Stimulated activated memory B cell treated with anti-CD40 and anti-IgM and Interleukin-4, amounts not matched to agents 10 μg/mL and 1 μg/mL and 100 μg/mL, for 72 hours (primary cell): ENCODE measurements at regions not wholly inside any gene's neighbourhood (a gene's known extent, or its start where the extent isn't known, plus 50 kb on each side); places are given as distances from the start of the nearest gene placed in this dataset.

Experiments
- ATAC-seq: fragments of 150-1000 bp; cut with Tn5 transposase; 2 replicates; pipeline ENCODE4 v1.10.0; 2021
- H3K27ac Mint-ChIP-seq: one replicate; pipeline ENCODE4 v1.8.0; 2022; ENCODE audit warnings: mild to moderate bottlenecking, mixed read lengths
- H3K27me3 Mint-ChIP-seq: one replicate; pipeline ENCODE4 v1.8.0; 2022; ENCODE audit warnings: mixed read lengths
- H3K36me3 Mint-ChIP-seq: one replicate; pipeline ENCODE4 v1.8.0; 2022; ENCODE audit warnings: mixed read lengths
- H3K4me1 Mint-ChIP-seq: one replicate; pipeline ENCODE4 v1.8.0; 2022; ENCODE audit warnings: mixed read lengths
- H3K4me3 Mint-ChIP-seq: one replicate; pipeline ENCODE4 v1.8.0; 2022; ENCODE audit warnings: mild to moderate bottlenecking, moderate library complexity, mixed read lengths
- H3K9me3 Mint-ChIP-seq: one replicate; pipeline ENCODE4 v1.8.0; 2022; ENCODE audit warnings: mixed read lengths

GRCh38 chr20:21033817-21034216 lies 72.3 kb downstream of the LINC00237 start:
- peaks cover 21% of the 10 kb centered on the region for H3K27me3 Mint-ChIP-seq
- H3K4me3 Mint-ChIP-seq = no peak overlapping the region
- H3K36me3 Mint-ChIP-seq = no peaks in the 10 kb centered on the region
- no peak overlapping the region for H3K27ac Mint-ChIP-seq
- no peak for ATAC-seq
- H3K4me1 Mint-ChIP-seq = no peaks in the 10 kb centered on the region
- no peaks in the 10 kb centered on the region for H3K9me3 Mint-ChIP-seq

- H3K27me3 Mint-ChIP-seq = peaks cover 21% of the 10 kb centered on the region
- no peaks in the 10 kb centered on the region for H3K36me3 Mint-ChIP-seq
- no peak for ATAC-seq
- H3K27ac Mint-ChIP-seq = no peak overlapping the region
- H3K4me3 Mint-ChIP-seq = no peak overlapping the region
- no peaks in the 10 kb centered on the region for H3K9me3 Mint-ChIP-seq
- no peaks in the 10 kb centered on the region for H3K4me1 Mint-ChIP-seq
Measured at GRCh38 chr20:21031666-21032065, 74.5 kb downstream of the LINC00237 start.

GRCh38 chr20:21029341-21029740 lies 76.8 kb downstream of the LINC00237 start:
- Mint-ChIP-seq H3K27ac (no peak overlapping the region), H3K4me3 (no peak overlapping the region), H3K9me3 (no peaks in the 10 kb centered on the region), H3K4me1 (no peaks in the 10 kb centered on the region), H3K36me3 (no peaks in the 10 kb centered on the region), H3K27me3 (peaks cover 21% of the 10 kb centered on the region)
- ATAC-seq = no peak

GRCh38 chr20:21028921-21029320 lies 77.2 kb downstream of the LINC00237 start:
- H3K36me3 Mint-ChIP-seq = no peaks in the 10 kb centered on the region
- ATAC-seq = no peak
- no peaks in the 10 kb centered on the region for H3K9me3 Mint-ChIP-seq
- no peak overlapping the region for H3K4me3 Mint-ChIP-seq
- H3K27me3 Mint-ChIP-seq = peaks cover 21% of the 10 kb centered on the region
- no peak overlapping the region for H3K27ac Mint-ChIP-seq
- H3K4me1 Mint-ChIP-seq = no peaks in the 10 kb centered on the region

- H3K27ac Mint-ChIP-seq = no peak overlapping the region
- no peaks in the 10 kb centered on the region for H3K4me1 Mint-ChIP-seq
- no peak for ATAC-seq
- no peaks in the 10 kb centered on the region for H3K9me3 Mint-ChIP-seq
- no peaks in the 10 kb centered on the region for H3K36me3 Mint-ChIP-seq
- no peak overlapping the region for H3K4me3 Mint-ChIP-seq
- peaks cover 21% of the 10 kb centered on the region for H3K27me3 Mint-ChIP-seq
Measured at GRCh38 chr20:21028436-21028835, 77.7 kb downstream of the LINC00237 start.

- Mint-ChIP-seq H3K4me1 (no peaks in the 10 kb centered on the region), H3K36me3 (no peaks in the 10 kb centered on the region), H3K27me3 (peaks cover 21% of the 10 kb centered on the region), H3K27ac (no peak overlapping the region), H3K9me3 (no peaks in the 10 kb centered on the region), H3K4me3 (no peak overlapping the region)
- ATAC-seq = no peak
Measured at GRCh38 chr20:21027569-21027968, 78.6 kb downstream of the LINC00237 start.

- H3K4me1 Mint-ChIP-seq = no peaks in the 10 kb centered on the region
- peaks cover 21% of the 10 kb centered on the region for H3K27me3 Mint-ChIP-seq
- no peaks in the 10 kb centered on the region for H3K9me3 Mint-ChIP-seq
Measured at GRCh38 chr20:21026951-21027350, 79.2 kb downstream of the LINC00237 start.

GRCh38 chr20:21024420-21024819 lies 81.7 kb downstream of the LINC00237 start:
- no peaks in the 10 kb centered on the region for H3K9me3 Mint-ChIP-seq
- H3K4me3 Mint-ChIP-seq = no peak overlapping the region
- no peak overlapping the region for H3K27ac Mint-ChIP-seq
- H3K27me3 Mint-ChIP-seq = peaks cover 24% of the 10 kb centered on the region
- ATAC-seq = no peak
- no peaks in the 10 kb centered on the region for H3K36me3 Mint-ChIP-seq
- H3K4me1 Mint-ChIP-seq = no peaks in the 10 kb centered on the region

More at GRCh38 chr20:21026951-21027350, 79.2 kb downstream of the LINC00237 start:
- Mint-ChIP-seq H3K4me3 (no peak overlapping the region), H3K27ac (no peak overlapping the region), H3K36me3 (no peaks in the 10 kb centered on the region)
- no peak for ATAC-seq

GRCh38 chr20:21022925-21023324 lies 83.2 kb downstream of the LINC00237 start:
- H3K4me1 Mint-ChIP-seq = no peaks in the 10 kb centered on the region
- peaks cover 33% of the 10 kb centered on the region for H3K27me3 Mint-ChIP-seq
- no peaks in the 10 kb centered on the region for H3K9me3 Mint-ChIP-seq
- no peak for ATAC-seq
- no peaks in the 10 kb centered on the region for H3K36me3 Mint-ChIP-seq
- H3K27ac Mint-ChIP-seq = no peak overlapping the region
- no peak overlapping the region for H3K4me3 Mint-ChIP-seq

GRCh38 chr20:21021472-21021790 lies 84.7 kb downstream of the LINC00237 start:
- Mint-ChIP-seq H3K36me3 (no peaks in the 10 kb centered on the region), H3K4me3 (no peak overlapping the region), H3K4me1 (no peaks in the 10 kb centered on the region), H3K27ac (no peak overlapping the region), H3K27me3 (peaks cover 39% of the 10 kb centered on the region), H3K9me3 (no peaks in the 10 kb centered on the region)
- ATAC-seq = no peak

- Mint-ChIP-seq H3K27me3 (peaks cover 39% of the 10 kb centered on the region), H3K36me3 (no peaks in the 10 kb centered on the region), H3K27ac (no peak overlapping the region), H3K9me3 (no peaks in the 10 kb centered on the region), H3K4me3 (no peak overlapping the region), H3K4me1 (no peaks in the 10 kb centered on the region)
- no peak for ATAC-seq
Measured at GRCh38 chr20:21020659-21021471, 85.3 kb downstream of the LINC00237 start.

GRCh38 chr20:21019814-21020658 lies 86.1 kb downstream of the LINC00237 start:
- no peak for ATAC-seq
- H3K36me3 Mint-ChIP-seq = no peaks in the 10 kb centered on the region
- H3K27ac Mint-ChIP-seq = no peak overlapping the region
- H3K27me3 Mint-ChIP-seq = peaks cover 39% of the 10 kb centered on the region
- H3K4me3 Mint-ChIP-seq = no peak overlapping the region
- no peaks in the 10 kb centered on the region for H3K9me3 Mint-ChIP-seq
- no peaks in the 10 kb centered on the region for H3K4me1 Mint-ChIP-seq

GRCh38 chr20:21019468-21019813 lies 86.7 kb downstream of the LINC00237 start:
- Mint-ChIP-seq H3K27me3 (peaks cover 39% of the 10 kb centered on the region), H3K4me3 (no peak overlapping the region), H3K36me3 (no peaks in the 10 kb centered on the region), H3K4me1 (no peaks in the 10 kb centered on the region), H3K27ac (no peak overlapping the region), H3K9me3 (no peaks in the 10 kb centered on the region)
- ATAC-seq = no peak

GRCh38 chr20:21018576-21018975 lies 87.6 kb downstream of the LINC00237 start:
- Mint-ChIP-seq H3K4me3 (no peak overlapping the region), H3K36me3 (no peaks in the 10 kb centered on the region), H3K9me3 (no peaks in the 10 kb centered on the region), H3K27me3 (peaks cover 39% of the 10 kb centered on the region), H3K27ac (no peak overlapping the region), H3K4me1 (no peaks in the 10 kb centered on the region)
- no peak for ATAC-seq

GRCh38 chr20:21017528-21018085 lies 88.6 kb downstream of the LINC00237 start:
- H3K4me1 Mint-ChIP-seq = no peaks in the 10 kb centered on the region
- no peak overlapping the region for H3K27ac Mint-ChIP-seq
- H3K4me3 Mint-ChIP-seq = no peak overlapping the region
- H3K27me3 Mint-ChIP-seq = peaks cover 39% of the 10 kb centered on the region
- no peaks in the 10 kb centered on the region for H3K9me3 Mint-ChIP-seq
- no peaks in the 10 kb centered on the region for H3K36me3 Mint-ChIP-seq
- ATAC-seq = no peak

GRCh38 chr20:21016751-21017150 lies 89.4 kb downstream of the LINC00237 start:
- no peak overlapping the region for H3K4me3 Mint-ChIP-seq
- H3K27ac Mint-ChIP-seq = no peak overlapping the region
- no peak for ATAC-seq
- H3K4me1 Mint-ChIP-seq = no peaks in the 10 kb centered on the region
- no peaks in the 10 kb centered on the region for H3K36me3 Mint-ChIP-seq
- H3K9me3 Mint-ChIP-seq = no peaks in the 10 kb centered on the region
- H3K27me3 Mint-ChIP-seq = peaks cover 39% of the 10 kb centered on the region
